Endothelial cell (in vitro differentiated cells): ENCODE measurements at regions not wholly inside any gene's neighbourhood (a gene's known extent, or its start where the extent isn't known, plus 50 kb on each side); places are given as distances from the start of the nearest gene placed in this dataset.

Source experiments
- DNase-seq: peaks from one replicate; pipeline ENCODE4 v3.0.0; 2021; ENCODE audit warnings: low spot score
- H3K27ac Mint-ChIP-seq: one replicate; pipeline ENCODE4 v1.8.0; 2021; ENCODE audit warnings: mixed read lengths, inconsistent platforms; ENCODE audit not compliant: unreplicated experiment
- H3K27me3 Mint-ChIP-seq: one replicate; pipeline ENCODE4 v1.8.0; 2021; ENCODE audit warnings: mild to moderate bottlenecking, moderate library complexity, mixed read lengths, inconsistent platforms; ENCODE audit not compliant: unreplicated experiment
- H3K36me3 Mint-ChIP-seq: one replicate; pipeline ENCODE4 v1.8.0; 2021; ENCODE audit warnings: mild to moderate bottlenecking, low read depth, mixed read lengths, inconsistent platforms; ENCODE audit not compliant: unreplicated experiment
- H3K4me1 Mint-ChIP-seq: one replicate; pipeline ENCODE4 v1.8.0; 2021; ENCODE audit warnings: mild to moderate bottlenecking, mixed read lengths, inconsistent platforms; ENCODE audit not compliant: unreplicated experiment
- H3K4me3 Mint-ChIP-seq: one replicate; pipeline ENCODE4 v1.8.0; 2021; ENCODE audit warnings: mild to moderate bottlenecking, mixed read lengths, inconsistent platforms; ENCODE audit not compliant: unreplicated experiment
- H3K9me3 Mint-ChIP-seq: one replicate; pipeline ENCODE4 v1.8.0; 2021; ENCODE audit warnings: mixed read lengths, inconsistent platforms; ENCODE audit not compliant: unreplicated experiment
- CTCF ChIP-seq: fragments of 200-600 bp; sonication (generic); IDR thresholded peaks from one replicate; pipeline ENCODE4 v1.5.0; 2021; ENCODE audit warnings: antibody characterized with exemption; ENCODE audit not compliant: unreplicated experiment

DNA sequence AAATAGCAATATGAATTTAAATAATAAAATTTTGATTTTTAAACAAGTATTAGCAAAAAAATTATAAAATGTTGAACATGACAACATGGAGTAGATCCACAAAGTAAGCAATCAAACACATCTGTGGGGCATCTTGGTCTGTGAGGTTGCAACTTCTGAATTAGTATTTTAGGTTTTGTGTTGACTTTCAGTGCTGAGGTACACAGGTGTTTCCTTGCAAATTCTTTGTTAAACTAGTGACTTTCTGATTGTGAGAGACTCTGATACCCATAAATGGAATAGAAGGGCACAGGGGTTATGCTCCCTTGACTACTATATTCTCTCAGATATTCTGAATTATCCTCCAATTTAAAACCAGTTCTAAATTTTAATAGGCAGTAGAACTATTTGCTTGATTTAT lies 841.7 kb downstream of the CDH8 start:
- TF ChIP-seq CTCF, result no peak
- H3K4me1 Mint-ChIP-seq, result no peaks in the 10 kb centered on the region
- DNase-seq, result no peak
- H3K27me3 Mint-ChIP-seq, result peaks cover 1% of the 10 kb centered on the region
- H3K27ac Mint-ChIP-seq, result no peak overlapping the region
- no peak overlapping the region for H3K4me3 Mint-ChIP-seq
- no peaks in the 10 kb centered on the region for H3K9me3 Mint-ChIP-seq
- no peaks in the 10 kb centered on the region for H3K36me3 Mint-ChIP-seq

DNA sequence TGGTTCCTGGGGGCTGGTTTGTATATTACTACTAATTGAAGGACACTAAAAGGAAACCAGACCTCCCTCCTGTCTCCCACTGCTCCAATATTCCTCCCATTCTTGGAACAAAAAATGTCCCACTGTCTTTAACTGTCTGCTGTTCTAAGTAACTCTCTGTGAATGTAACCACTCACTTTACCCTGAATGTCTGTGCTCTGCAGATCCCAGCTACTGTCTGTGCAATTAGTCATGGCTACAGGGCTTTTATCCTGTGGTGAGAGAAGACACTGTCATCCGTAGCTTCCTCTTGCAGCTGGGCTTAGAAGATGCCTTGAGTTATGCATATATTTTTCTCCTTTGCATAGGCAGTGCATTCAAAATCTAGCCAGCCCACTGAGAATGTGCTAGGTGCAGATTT lies 853.8 kb downstream of the CDH8 start:
- Mint-ChIP-seq H3K4me3 (no peak overlapping the region), H3K27me3 (no peaks in the 10 kb centered on the region), H3K27ac (no peak overlapping the region), H3K9me3 (no peaks in the 10 kb centered on the region), H3K36me3 (no peaks in the 10 kb centered on the region), H3K4me1 (no peaks in the 10 kb centered on the region)
- DNase-seq, result no peak
- TF ChIP-seq CTCF, result no peak

DNA sequence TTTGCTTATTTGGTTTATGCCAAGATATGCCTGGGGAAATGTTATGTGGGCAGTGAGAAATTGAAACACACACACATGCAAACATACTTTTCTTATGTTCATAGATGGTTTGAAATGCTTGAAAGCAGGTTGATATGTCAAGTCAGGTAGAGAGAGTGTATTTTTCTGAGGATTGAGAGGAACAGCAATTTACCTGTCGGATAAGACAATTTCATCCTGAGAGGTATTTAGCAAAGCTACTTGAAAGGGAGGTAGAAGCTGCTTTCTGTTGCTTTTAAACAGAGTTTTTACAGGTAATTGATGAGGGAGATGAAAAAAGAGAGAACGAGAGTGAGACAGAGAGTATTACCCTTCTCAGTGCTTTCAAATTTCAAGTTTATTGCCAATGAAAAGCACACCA lies 854.3 kb downstream of the CDH8 start:
- H3K27me3 Mint-ChIP-seq, result no peaks in the 10 kb centered on the region
- H3K4me1 Mint-ChIP-seq, result no peaks in the 10 kb centered on the region
- H3K4me3 Mint-ChIP-seq, result no peak overlapping the region
- no peaks in the 10 kb centered on the region for H3K36me3 Mint-ChIP-seq
- no peak overlapping the region for H3K27ac Mint-ChIP-seq
- no peak for TF ChIP-seq CTCF
- no peak for DNase-seq
- no peaks in the 10 kb centered on the region for H3K9me3 Mint-ChIP-seq

GRCh38 chr16:61179561-61179960 lies 856.7 kb downstream of the CDH8 start:
- TF ChIP-seq CTCF, result no peak
- Mint-ChIP-seq H3K36me3 (no peaks in the 10 kb centered on the region), H3K4me3 (no peak overlapping the region), H3K27ac (no peak overlapping the region), H3K27me3 (no peaks in the 10 kb centered on the region), H3K9me3 (no peaks in the 10 kb centered on the region), H3K4me1 (no peaks in the 10 kb centered on the region)
- DNase-seq, result no peak

DNA sequence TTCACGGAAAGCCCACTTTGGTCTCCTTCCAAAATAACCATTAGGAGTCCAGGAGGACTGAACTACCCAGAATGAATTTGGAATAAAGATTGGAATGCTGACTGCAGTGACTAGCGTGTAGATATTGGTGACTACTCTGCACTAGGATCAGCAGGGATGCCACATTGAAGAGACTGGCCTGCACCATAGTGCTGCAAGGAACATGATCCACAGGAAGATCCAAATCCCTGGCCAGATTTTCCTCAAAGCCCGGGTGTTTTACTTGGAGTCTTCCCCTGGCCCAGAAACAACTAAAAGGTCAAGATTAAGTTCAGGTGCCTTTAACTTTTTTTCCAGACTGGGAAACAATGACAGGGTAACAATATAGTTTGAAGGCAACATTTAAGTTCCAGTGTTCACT lies 870.4 kb downstream of the CDH8 start:
- Mint-ChIP-seq H3K4me1 (no peaks in the 10 kb centered on the region), H3K36me3 (no peaks in the 10 kb centered on the region), H3K9me3 (no peaks in the 10 kb centered on the region), H3K27me3 (peaks cover 2% of the 10 kb centered on the region), H3K4me3 (no peak overlapping the region), H3K27ac (no peak overlapping the region)
- no peak for DNase-seq
- no peak for TF ChIP-seq CTCF
